ENCODE measurements at regions not wholly inside any gene's neighbourhood (a gene's known extent, or its start where the extent isn't known, plus 50 kb on each side); places are given as distances from the start of the nearest gene placed in this dataset.
A peak's percentile ranks its signal among the peaks of the same experiment; 100 is the strongest.

DNA sequence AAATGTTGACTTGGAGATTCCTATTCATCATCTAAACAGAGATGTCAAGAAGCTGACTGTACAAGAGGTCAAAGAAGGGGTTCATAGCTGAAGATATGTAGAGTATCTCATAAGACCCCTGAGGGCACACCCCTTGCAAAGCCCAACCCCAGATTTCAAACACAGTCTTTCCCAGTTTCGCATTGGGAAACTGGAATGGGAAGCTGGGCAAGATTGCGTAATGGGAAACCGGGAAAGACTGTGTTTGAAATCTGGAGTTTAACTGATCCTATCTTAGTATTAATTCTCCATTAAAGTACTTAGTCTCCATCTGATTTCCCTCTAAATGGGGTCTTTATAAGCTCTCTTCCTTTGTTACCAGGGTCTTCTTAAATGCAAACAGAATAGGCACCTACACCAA is 99.5 kb downstream of the FAM76B start:
- no peak for DNase-seq

GRCh38 chr11:95688501-95689222 is 100.9 kb downstream of the FAM76B start:
- no peak for DNase-seq

DNA sequence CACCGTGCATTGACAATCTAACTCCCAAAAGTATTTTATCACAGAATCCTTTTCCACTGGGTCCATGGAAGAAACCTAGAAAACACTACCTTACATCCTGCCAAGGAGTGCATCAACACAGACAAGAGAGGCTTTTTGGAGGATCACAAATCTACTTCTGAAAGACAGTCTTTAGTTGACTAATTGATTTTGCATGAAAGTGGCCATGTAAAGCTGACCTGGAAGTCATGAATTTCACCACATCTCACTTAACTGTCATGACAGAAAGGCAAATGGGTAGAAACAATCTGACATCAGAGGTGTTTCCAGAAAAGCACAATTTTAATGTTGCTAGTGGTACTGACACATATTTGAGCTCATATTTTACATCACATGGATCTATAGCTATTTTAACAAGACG is 101.6 kb downstream of the FAM76B start:
- no peak for DNase-seq

DNA sequence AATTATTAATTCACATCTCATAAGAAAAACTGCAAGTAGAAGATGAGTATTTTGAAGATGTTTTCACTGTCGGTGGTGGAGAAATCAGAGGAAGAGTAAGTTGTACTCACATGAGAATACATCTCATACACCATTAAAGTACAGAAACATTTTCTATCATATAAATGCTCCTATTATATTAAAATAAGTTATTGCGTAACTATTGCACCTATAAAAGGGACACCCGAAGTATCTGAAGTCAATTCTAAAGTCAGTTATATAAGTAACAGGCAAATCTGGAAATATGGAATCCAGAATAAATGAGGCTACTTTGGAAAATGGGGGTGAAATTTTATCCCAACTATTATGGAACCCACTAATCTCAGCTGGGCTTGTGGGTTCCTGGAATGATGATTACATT is 103.3 kb downstream of the FAM76B start:
- no peak for DNase-seq

DNA sequence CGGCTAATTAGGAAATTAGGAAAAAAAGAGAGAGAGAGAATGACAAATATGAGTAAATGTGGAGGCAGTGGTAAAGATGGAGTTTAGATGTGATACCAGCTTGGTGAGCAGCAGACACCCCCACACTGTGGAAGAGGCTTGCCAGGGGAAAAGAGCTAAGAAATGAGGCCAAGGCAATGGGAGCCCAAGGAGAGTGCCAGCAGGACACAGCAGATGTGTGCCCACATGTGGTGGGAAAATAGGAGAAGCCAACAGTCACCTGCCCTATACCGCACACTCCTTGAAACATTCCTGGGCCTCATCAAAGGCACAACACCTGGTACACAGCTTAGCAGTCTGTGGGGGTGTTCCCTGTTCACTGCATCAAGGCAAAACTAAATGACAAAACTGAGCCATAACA is 104.9 kb downstream of the FAM76B start:
- DNase-seq: no peak

GRCh38 chr11:95684170-95684569 is 105.4 kb downstream of the FAM76B start:
- DNase-seq: no peak

DNA sequence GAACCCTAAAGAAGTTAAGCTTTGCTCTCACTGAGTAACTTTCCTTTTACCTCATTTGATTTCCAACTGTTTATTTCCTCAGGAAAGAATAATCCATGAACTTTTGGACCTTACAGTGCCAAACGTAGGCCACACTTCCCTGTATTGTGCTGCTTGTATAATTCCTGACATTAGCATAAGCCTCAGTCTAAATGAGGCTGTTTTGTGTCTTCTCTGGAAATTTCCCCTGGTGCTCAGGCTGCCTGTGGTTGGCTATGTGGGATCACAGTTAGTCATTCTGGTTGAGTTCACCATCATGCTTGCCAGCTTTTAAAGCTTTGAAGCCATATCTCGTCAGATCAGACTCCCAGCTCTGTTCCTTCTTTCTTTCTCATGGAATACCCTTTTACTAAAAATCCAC is 107.0 kb downstream of the FAM76B start:
- DNase-seq: no peak

DNA sequence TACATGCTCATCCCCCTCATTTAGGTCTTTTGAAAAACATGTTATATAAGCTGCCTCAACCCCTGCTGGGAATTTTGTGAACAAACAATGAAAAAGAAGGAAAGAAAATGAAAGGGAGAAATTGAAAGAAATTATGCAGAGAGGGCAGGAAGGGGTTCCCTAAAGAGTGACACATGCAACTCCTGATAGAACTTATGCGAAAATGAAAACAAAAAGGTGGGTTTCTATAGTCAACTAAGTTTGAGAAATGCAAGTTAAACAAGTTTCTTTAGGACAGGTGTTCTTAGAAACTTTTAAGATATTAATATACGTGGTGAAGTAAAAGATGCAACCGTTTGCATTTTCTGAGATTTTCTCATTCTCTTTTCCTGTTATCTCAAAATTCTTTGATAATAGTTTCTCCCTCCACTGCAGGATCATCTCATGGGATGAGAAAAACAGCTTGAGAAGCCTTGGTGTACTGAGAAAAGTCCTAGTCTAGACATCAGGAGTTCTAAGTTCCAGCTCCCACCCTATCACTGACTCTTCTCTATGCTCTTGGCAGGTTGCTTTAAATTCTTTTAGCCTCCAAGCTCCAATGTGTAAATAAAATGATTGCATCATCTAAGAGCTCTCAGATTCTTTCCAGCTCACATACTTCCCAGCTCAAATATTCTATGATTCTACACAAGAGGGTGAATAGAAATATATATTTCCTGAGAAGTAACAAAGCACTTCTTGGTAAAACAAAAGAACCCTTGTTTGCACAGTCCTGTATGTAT is 109.2 kb downstream of the FAM76B start:
- no peak for DNase-seq

DNA sequence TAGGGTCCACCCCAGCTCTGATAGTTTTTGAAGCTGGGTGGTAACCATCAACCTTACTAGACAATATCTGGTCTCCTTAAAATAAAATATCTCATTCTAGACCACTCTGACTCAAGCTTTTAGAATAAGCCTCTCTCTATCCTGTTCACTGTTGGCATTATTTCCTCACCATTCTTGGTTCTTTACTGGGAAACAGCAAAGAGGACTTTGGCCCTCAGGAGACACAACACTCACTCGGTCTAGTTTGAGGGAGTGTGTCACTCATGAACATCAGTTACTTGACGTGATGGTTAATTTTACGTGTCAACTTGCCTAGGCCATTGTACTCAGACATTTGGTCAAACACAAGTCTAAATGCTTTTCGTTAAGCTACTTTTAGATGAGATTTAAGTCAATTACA is 110.6 kb downstream of the FAM76B start:
- DNase-seq: no peak

GRCh38 chr11:95676308-95676707 is 113.3 kb downstream of the FAM76B start:
- DNase-seq: no peak

- DNase-seq: no peak
These were observed 114.0 kb downstream of the FAM76B start for GRCh38 chr11:95675585-95675984.

DNA sequence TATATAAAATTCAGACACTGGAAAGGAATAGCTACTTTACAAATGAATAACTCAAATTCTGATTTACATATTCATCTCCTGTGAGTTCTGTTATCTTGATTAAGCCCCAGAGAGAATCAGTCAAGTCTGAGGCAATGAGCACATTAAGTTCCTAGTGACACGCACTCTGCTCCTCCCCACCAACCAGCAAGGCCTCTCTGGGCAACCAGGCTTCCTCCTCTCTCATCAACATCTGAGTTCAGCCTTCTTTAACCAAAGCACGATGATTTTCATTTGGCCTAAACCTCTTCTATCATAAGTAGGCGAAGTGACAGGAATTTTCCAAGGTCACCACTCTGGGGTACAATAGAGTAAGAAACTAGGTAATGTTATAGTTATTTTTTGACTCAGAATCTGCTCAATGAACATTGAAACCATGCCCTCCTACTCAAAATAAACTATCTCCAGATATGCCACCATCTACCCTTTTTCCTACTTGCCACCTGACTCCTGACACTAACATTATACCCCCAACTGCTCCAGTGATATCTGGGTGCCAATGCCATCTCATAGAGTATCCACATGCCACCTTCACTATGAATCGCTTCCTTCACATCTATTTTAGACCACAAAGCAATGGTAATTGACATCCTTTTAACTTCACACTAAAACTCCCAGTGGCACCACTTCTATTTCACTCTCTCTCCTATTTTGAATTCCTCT is 114.8 kb downstream of the FAM76B start:
- peak in 2 of 4 experiments; percentile 11 to 16 for DNase-seq

- no peak for DNase-seq
These were observed 117.8 kb downstream of the FAM76B start for GRCh38 chr11:95671768-95672167.

DNA sequence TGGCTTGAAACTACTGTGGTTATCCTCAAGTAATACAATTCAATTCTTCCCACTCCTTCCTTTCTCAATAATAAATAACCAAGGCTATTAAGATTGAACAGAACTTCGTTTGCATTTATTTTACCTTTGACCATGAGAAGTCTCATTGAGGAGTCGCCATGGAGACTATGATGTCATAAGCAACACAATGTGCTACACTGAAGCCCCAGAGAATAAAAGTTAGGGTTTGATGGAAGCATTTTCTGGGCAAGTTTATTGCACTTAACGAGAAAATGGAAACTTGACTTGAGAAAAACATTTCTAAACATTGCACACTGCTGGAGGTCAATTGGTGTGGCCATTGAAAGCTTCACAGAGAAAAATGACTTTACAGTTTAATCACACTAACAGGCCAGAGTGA is 121.5 kb downstream of the FAM76B start:
- no peak for DNase-seq

DNA sequence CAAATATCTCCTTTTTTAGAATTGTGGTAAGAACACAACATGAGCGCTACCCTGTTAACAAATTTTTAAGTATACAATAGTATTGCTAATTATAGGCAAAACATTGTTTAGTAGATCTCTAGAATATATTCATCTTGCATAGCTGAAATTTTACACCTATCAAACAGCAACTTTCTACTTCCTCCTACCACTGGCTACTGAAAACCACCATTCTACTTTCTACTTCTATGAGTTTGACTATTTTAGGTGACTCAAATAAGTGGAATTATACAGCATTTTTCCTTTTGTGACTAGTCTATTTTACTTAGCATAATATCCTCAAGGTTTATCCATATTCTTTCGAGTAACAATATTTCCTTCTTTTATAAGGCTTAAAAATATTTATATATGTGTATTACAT is 128.4 kb downstream of the FAM76B start:
- no peak for DNase-seq

DNA sequence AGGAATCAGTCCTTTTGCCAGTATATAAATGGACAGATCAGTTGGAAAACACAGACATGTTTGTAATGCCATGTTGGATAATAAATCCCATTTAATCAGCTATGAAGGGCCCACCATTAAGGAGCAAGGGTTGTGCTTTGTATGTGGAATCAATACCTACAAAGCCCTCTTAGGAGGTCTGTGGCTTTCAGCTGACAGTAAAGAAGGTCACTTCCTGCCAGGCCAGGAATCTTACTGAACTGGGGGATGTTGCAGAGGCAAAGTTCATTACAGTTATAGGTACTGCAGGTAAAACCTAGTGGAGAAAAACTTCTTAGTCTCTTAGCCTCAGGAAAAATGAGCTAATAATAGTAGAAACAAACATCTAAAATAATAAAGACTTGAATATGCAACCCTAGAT is 129.5 kb downstream of the FAM76B start:
- DNase-seq: no peak

GRCh38 chr11:95659088-95659487 is 130.5 kb downstream of the FAM76B start:
- DNase-seq: no peak

- DNase-seq: no peak
These were observed 134.0 kb downstream of the FAM76B start for GRCh38 chr11:95655536-95655935.

- DNase-seq: no peak
These were observed 135.9 kb downstream of the FAM76B start for GRCh38 chr11:95653680-95654079.

- no peak for DNase-seq
These were observed 136.5 kb downstream of the FAM76B start for GRCh38 chr11:95653099-95653498.

DNA sequence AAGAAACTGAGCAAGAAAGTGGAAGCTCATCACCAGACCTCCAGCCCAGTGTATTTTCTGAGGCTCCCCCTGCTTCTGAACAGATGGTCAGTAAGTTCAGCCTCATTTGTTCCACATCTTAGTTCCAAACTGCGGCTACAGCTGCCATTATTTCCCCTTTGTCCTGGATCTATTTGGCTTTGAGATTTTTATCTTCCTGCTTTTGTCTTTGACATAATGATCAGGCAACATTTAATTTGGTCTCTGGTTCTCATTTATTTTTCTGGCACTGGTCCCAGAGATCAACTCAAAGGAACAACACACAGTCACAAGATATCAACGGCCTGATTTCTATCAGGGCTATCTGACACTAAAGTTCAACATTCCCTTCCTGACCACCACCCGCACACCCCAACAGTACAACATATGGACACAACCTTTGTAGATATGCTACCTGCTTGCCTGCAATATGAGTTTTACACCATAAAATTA is 137.5 kb downstream of the FAM76B start:
- no peak for DNase-seq

DNA sequence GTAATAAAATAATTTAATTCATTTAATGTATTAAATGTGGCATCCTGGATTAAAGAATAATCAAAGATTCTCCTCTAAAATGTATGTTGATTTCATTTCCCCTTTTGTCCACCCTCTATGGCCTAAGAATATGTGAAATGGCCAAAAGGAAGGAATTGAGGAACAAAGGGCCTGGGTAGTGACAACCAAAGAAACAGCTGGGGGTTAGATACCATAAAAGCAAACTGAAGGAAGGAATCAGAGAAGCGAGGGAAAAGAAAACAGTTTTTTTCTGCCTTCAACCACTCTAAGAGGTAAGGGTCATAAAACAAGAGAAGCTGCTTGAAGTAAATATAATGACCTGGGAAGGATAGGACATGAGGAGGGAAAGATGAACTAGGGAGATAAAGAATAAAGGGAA is 139.3 kb downstream of the FAM76B start:
- no peak for DNase-seq

DNA sequence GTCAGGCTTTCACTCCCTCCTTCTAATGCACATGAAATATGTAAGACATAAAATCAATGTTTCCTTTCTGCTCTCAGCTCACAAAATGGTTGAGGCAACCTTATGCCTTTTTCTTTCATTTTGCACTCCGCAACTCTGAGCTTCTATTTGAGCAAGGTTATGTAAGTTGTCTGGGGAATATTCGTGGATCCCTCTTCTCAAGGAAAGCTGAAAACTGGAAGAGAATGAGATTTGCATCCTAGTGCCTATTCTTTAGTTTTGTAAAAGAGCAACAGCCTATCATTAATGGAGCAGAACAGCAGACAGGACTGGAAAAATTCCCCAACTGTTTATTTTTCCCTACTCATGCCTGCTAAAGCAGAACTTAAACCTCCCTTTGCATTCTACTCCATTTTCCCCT is 141.7 kb downstream of the FAM76B start:
- DNase-seq: no peak

DNA sequence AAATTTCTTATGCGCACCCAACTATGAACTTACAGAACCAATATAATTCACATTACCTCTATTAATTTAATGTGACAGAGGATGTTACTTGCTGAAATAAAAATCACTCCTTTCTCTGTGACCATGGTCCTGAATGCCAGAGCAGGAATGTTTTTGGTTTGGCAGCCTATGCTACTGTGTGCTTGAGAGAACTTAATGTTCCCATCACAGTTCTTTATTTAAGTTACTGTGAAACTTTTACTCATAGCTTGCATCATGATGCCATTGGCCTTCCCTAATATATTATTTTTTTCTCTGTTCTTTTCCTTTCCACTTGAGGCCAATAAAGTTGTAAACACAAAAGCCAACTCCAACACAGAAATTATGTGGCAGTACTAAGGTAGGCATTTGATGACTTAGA is 142.2 kb downstream of the FAM76B start:
- no peak for DNase-seq

All from activated CD4-positive, CD25-positive, alpha-beta regulatory T cell (primary cell).